Ovary (tissue), 1 donor: ENCODE measurements at regions not wholly inside any gene's neighbourhood (a gene's known extent, or its start where the extent isn't known, plus 50 kb on each side); places are given as distances from the start of the nearest gene placed in this dataset.

Source experiments
- EP300 ChIP-seq: sonication (generic); formaldehyde crosslinking; IDR thresholded peaks from one replicate; pipeline ENCODE4 v1.6.1; 2017; ENCODE audit warnings: antibody characterized with exemption
- POLR2A ChIP-seq: fragments of 450-650 bp; IDR thresholded peaks from one replicate; pipeline ENCODE4 v1.6.1; 2017; ENCODE audit warnings: antibody characterized with exemption, mild to moderate bottlenecking, moderate library complexity

- TF ChIP-seq POLR2A (no peak), EP300 (no peak)
These were observed 188.3 kb upstream of the ZNF618 start for GRCh38 chr9:113687680-113688371.
